Skeletal muscle tissue (tissue), 3 donors: ENCODE measurements at regions not wholly inside any gene's neighbourhood (a gene's known extent, or its start where the extent isn't known, plus 50 kb on each side); places are given as distances from the start of the nearest gene placed in this dataset.
"Not testable (repeated sequence)": the region's sequence is repeated elsewhere in the genome, so short reads cannot be mapped to it uniquely, and the experiment has no call there.

Experiments
- H3K27ac ChIP-seq: one replicate; pipeline ENCODE4 v1.7.0; 2013; ENCODE audit warnings: mild to moderate bottlenecking, low read depth, low read length, inconsistent platforms
- H3K27me3 ChIP-seq, 3 donors: one replicate each; pipeline ENCODE4 v1.7.0; 2013; ENCODE audit warnings: low read length in 3 of 3; ENCODE audit not compliant: control insufficient read depth in 3 of 3, insufficient read depth in 3 of 3
- H3K36me3 ChIP-seq, 3 donors: one replicate each; pipeline ENCODE4 v1.7.0; 2013; ENCODE audit warnings: low read length in 3 of 3; ENCODE audit not compliant: control insufficient read depth in 3 of 3, insufficient read depth in 3 of 3
- H3K4me1 ChIP-seq, 3 donors: one replicate each; pipeline ENCODE4 v1.7.0; 2013; ENCODE audit warnings: low read length in 3 of 3, mild to moderate bottlenecking in 3 of 3; ENCODE audit not compliant: control insufficient read depth in 3 of 3, insufficient read depth in 3 of 3
- H3K4me3 ChIP-seq, 3 donors: one replicate each; pipeline ENCODE4 v1.7.0; 2013; ENCODE audit warnings: low read length in 3 of 3
- H3K9ac ChIP-seq, 3 donors: one replicate each; pipeline ENCODE4 v1.7.0; 2013; ENCODE audit warnings: low read length in 3 of 3, mild to moderate bottlenecking in 3 of 3, moderate library complexity in 2 of 3, low read depth in 1 of 3
- H3K9me3 ChIP-seq, 3 donors: one replicate each; pipeline ENCODE4 v1.7.0; 2013; ENCODE audit warnings: low read length in 3 of 3; ENCODE audit not compliant: control insufficient read depth in 3 of 3
- donor health status: Osteomylitis.

GRCh38 chr10:108323274-108323798 is 1158.8 kb upstream of the SORCS1 start:
- Histone ChIP-seq H3K36me3 (no peaks in the 10 kb centered on the region), H3K9ac (no peak overlapping the region)

GRCh38 chr10:108319434-108320222 is 1155.1 kb upstream of the SORCS1 start:
- no peak overlapping the region for H3K9ac ChIP-seq
- H3K36me3 ChIP-seq: no peaks in the 10 kb centered on the region
- no peak overlapping the region for H3K27ac ChIP-seq
- no peaks in the 10 kb centered on the region for H3K27me3 ChIP-seq
- no peaks in the 10 kb centered on the region for H3K9me3 ChIP-seq
- no peak overlapping the region for H3K4me3 ChIP-seq
- no peaks in the 10 kb centered on the region for H3K4me1 ChIP-seq

More at GRCh38 chr10:108323274-108323798, 1158.8 kb upstream of the SORCS1 start:
- no peak overlapping the region for H3K4me3 ChIP-seq
- H3K4me1 ChIP-seq: no peaks in the 10 kb centered on the region
- H3K9me3 ChIP-seq: no peaks in the 10 kb centered on the region
- H3K27ac ChIP-seq: no peak overlapping the region
- H3K27me3 ChIP-seq: no peaks in the 10 kb centered on the region

GRCh38 chr10:108315636-108316035 is 1151.1 kb upstream of the SORCS1 start:
- H3K27me3 ChIP-seq, H3K9ac ChIP-seq, H3K9me3 ChIP-seq, H3K36me3 ChIP-seq, H3K4me1 ChIP-seq, H3K4me3 ChIP-seq, H3K27ac ChIP-seq: not testable (repeated sequence)

GRCh38 chr10:108307925-108308312 is 1143.4 kb upstream of the SORCS1 start:
- Histone ChIP-seq H3K27ac (no peak overlapping the region), H3K9me3 (no peaks in the 10 kb centered on the region), H3K27me3 (no peaks in the 10 kb centered on the region), H3K9ac (no peak overlapping the region), H3K4me1 (no peaks in the 10 kb centered on the region), H3K36me3 (no peaks in the 10 kb centered on the region), H3K4me3 (no peak overlapping the region)

- Histone ChIP-seq H3K4me3 (no peak overlapping the region), H3K9me3 (no peaks in the 10 kb centered on the region), H3K4me1 (no peaks in the 10 kb centered on the region), H3K36me3 (no peaks in the 10 kb centered on the region), H3K27me3 (no peaks in the 10 kb centered on the region), H3K27ac (no peak overlapping the region), H3K9ac (no peak overlapping the region)
These were observed 1142.9 kb upstream of the SORCS1 start for GRCh38 chr10:108307250-108307924.

GRCh38 chr10:108303149-108303548 is 1138.6 kb upstream of the SORCS1 start:
- Histone ChIP-seq H3K27ac (no peak overlapping the region), H3K4me1 (no peaks in the 10 kb centered on the region), H3K4me3 (no peak overlapping the region), H3K9me3 (no peaks in the 10 kb centered on the region), H3K27me3 (no peaks in the 10 kb centered on the region), H3K36me3 (no peaks in the 10 kb centered on the region), H3K9ac (no peak overlapping the region)

- Histone ChIP-seq H3K27ac (no peak overlapping the region), H3K4me1 (no peaks in the 10 kb centered on the region), H3K4me3 (no peak overlapping the region), H3K36me3 (no peaks in the 10 kb centered on the region), H3K9me3 (no peaks in the 10 kb centered on the region), H3K9ac (no peak overlapping the region), H3K27me3 (no peaks in the 10 kb centered on the region)
These were observed 1136.5 kb upstream of the SORCS1 start for GRCh38 chr10:108301002-108301401.

- Histone ChIP-seq H3K9ac (no peak overlapping the region), H3K4me3 (no peak overlapping the region), H3K9me3 (peaks cover 0 to under 1% (median 0%) of the 10 kb centered on the region in 3 donors), H3K27me3 (no peaks in the 10 kb centered on the region), H3K36me3 (no peaks in the 10 kb centered on the region), H3K27ac (no peak overlapping the region), H3K4me1 (no peaks in the 10 kb centered on the region)
These were observed 1126.3 kb upstream of the SORCS1 start for GRCh38 chr10:108290823-108291222.

GRCh38 chr10:108275895-108276685 is 1111.6 kb upstream of the SORCS1 start:
- no peaks in the 10 kb centered on the region for H3K4me1 ChIP-seq
- no peak overlapping the region for H3K4me3 ChIP-seq
- H3K27me3 ChIP-seq: no peaks in the 10 kb centered on the region
- no peaks in the 10 kb centered on the region for H3K9me3 ChIP-seq
- no peaks in the 10 kb centered on the region for H3K36me3 ChIP-seq
- no peak overlapping the region for H3K9ac ChIP-seq
- no peak overlapping the region for H3K27ac ChIP-seq
